Astrocyte of the cerebellum (primary cell): ENCODE measurements at regions not wholly inside any gene's neighbourhood (a gene's known extent, or its start where the extent isn't known, plus 50 kb on each side); places are given as distances from the start of the nearest gene placed in this dataset.

ENCODE experiments used
- DNase-seq: peaks from one replicate; pipeline ENCODE4 v3.0.0-alpha.2; 2011; ENCODE audit warnings: low read depth
- H3K4me3 ChIP-seq: 2 replicates; pipeline ENCODE4 v1.5.1; 2011; ENCODE audit warnings: mild to moderate bottlenecking, low read depth, low read length, moderate library complexity
- CTCF ChIP-seq: IDR thresholded peaks from 2 replicates; pipeline ENCODE4 v1.5.1; 2012; ENCODE audit warnings: low read length, low read depth, moderate library complexity, mild to moderate bottlenecking; ENCODE audit errors: missing control alignments
- in situ Hi-C: cut with HindIII; loops from 2 replicates; pipeline ENCODE4 v1.10.0; 2017; ENCODE audit warnings: low sequenced_read_pairs

GRCh38 chr7:35508623-35509400 lies 186.1 kb downstream of the HERPUD2 start:
- no peak for DNase-seq
- no peak overlapping the region for H3K4me3 ChIP-seq
- TF ChIP-seq CTCF, result no peak
- in situ Hi-C loops, result loop anchor here (5.0 kb wide), 1 partner anchor 37 kb away; no protein-coding TSS in a partner anchor

DNA sequence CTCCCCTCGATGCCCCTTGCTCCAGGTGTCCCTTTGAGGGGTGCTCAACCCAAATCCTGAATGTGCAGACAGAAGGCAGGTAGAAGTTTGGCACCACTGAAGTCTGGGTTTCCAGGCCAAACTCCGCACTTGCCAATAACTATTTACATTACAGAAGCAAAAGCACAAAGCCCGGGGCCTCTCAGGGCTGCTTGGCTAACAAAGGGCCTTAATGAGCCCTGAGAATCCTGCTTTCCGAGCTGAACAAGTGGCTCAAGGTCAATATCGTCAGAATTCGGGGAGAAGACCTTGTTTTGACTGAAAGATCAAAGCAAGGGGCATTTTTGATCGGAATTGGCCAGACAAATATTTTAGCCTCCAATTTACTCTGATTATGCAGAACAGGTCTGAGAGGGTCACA lies 189.9 kb downstream of the HERPUD2 start:
- no peak for TF ChIP-seq CTCF

GRCh38 chr7:35504365-35504764 lies 190.6 kb downstream of the HERPUD2 start:
- no peak for DNase-seq
- no peak for TF ChIP-seq CTCF
- H3K4me3 ChIP-seq, result no peak overlapping the region
- in situ Hi-C loops, result no loop called here

More for the DNA sequence above, 189.9 kb downstream of the HERPUD2 start:
- H3K4me3 ChIP-seq, result no peak overlapping the region
- DNase-seq, result no peak
- in situ Hi-C loops, result loop anchor here (5.0 kb wide), 1 partner anchor 33 kb away; no protein-coding TSS in a partner anchor

DNA sequence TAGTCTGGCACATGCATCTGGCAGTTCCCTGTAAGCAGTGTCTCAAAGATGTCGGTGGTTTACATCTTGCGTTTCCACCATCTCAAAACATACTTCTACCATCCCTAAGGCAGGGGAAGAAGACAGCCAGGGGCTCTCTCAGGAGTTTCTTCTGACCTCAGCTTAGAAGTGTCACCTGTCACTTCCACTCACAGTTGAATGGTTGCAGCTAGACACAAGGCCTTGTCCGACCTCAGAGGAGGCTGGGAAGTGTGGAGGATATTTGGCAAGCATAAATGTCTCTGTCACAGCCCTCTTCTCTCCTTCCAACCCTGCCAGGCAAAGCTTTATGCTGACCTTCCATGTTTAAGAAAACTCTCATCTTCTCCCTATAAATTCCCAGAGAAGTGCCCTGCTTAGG lies 193.3 kb downstream of the HERPUD2 start:
- in situ Hi-C loops, result no loop called here
- H3K4me3 ChIP-seq, result no peak overlapping the region
- no peak for TF ChIP-seq CTCF
- DNase-seq, result no peak

DNA sequence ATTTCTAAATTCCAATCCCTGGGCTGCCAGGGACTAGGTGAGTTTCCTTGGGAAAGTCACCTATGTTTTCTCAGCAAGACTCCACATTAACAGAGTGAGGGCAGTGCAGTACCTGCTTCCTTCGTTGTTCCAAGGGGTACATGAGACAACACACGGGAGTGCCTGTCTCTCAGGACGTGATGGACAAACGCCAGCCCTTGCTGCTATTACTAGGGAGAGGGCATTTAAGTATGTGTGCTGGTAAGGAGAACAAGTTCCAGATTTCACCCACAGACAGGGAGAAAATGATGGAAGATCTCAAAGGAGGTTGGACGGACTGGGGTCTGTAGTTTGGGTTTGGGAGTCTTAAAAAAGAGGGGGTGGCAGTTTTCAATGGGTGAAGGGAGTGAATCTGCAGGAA lies 195.7 kb downstream of the HERPUD2 start:
- no peak for TF ChIP-seq CTCF
- no peak for DNase-seq
- in situ Hi-C loops, result no loop called here

GRCh38 chr7:35498416-35498815 lies 196.5 kb downstream of the HERPUD2 start:
- H3K4me3 ChIP-seq, result no peak overlapping the region
- TF ChIP-seq CTCF, result no peak
- in situ Hi-C loops, result no loop called here
- no peak for DNase-seq

More for the DNA sequence above, 195.7 kb downstream of the HERPUD2 start:
- no peak overlapping the region for H3K4me3 ChIP-seq

GRCh38 chr7:35495844-35496243 lies 199.1 kb downstream of the HERPUD2 start:
- no peak for DNase-seq
- TF ChIP-seq CTCF, result no peak
- in situ Hi-C loops, result no loop called here
- H3K4me3 ChIP-seq, result no peak overlapping the region
